ENCODE measurements at regions not wholly inside any gene's neighbourhood (a gene's known extent, or its start where the extent isn't known, plus 50 kb on each side); places are given as distances from the start of the nearest gene placed in this dataset.

- intact Hi-C loops (cut with micrococcal nuclease; ENCODE audit: unreplicated experiment), result no loop called here
- in situ Hi-C loops (cut with MboI), result no loop called here
- 0% methylated on average over 2 of the region's 2 CpGs for WGBS (ENCODE audit: insufficient coverage, insufficient replicate concordance, low lambda C conversion rate, missing lambda C conversion rate)
Measured at GRCh38 chr12:127649961-127650360, 617.0 kb upstream of the TMEM132C start.

More at GRCh38 chr12:127649961-127650360, 617.0 kb upstream of the TMEM132C start:
- BruUV-seq (replicated peaks), result no TSS peak
- H3K9ac ChIP-seq (ENCODE audit: control insufficient read depth, insufficient read depth, low read length), result no peak overlapping the region
- DNase-seq (ENCODE audit: low read depth, low spot score) (no peak), FAIRE-seq (no peak), ATAC-seq (no peak)
- H3K4me3 ChIP-seq, result no peak overlapping the region
- ChIA-PET POLR2A (no interaction called here), RAD21 (ENCODE audit: unreplicated experiment) (no interaction called here), SMC1A (ENCODE audit: uncharacterized antibody, unreplicated experiment) (no interaction called here), CTCF (no interaction called here)
- no peaks in the 10 kb centered on the region for H3K36me3 ChIP-seq (ENCODE audit: control insufficient read depth in 2 of 2, insufficient read depth in 2 of 2, low read length in 1 of 2)
- no peaks in the 10 kb centered on the region for H4K20me1 ChIP-seq (ENCODE audit: control insufficient read depth, insufficient read depth)
- no peak overlapping the region for H3K4me2 ChIP-seq (ENCODE audit: control insufficient read depth, insufficient read depth)
- TF ChIP-seq CTCF (IDR thresholded peaks at IDR 0.05 in 2 of 3, conservative IDR thresholded peaks at IDR 0.05 in 1 of 3; ENCODE audit: control insufficient read depth in 2 of 3, extremely low read depth in 1 of 3, insufficient read depth in 1 of 3, low read depth in 3 of 3, low read length in 3 of 3), result no peak
- TF ChIP-seq SIN3A (IDR thresholded peaks at IDR 0.05; ENCODE audit: low read depth, low read length), result no peak
- no peak for TF ChIP-seq ZBTB40 (IDR thresholded peaks at IDR 0.05; ENCODE audit: borderline replicate concordance)
- no peak for TF ChIP-seq CREM (IDR thresholded peaks at IDR 0.05; ENCODE audit: low read depth)
- no peak for TF ChIP-seq ZBTB4 (CRISPR knock-in tag; IDR thresholded peaks at IDR 0.05)
- TF ChIP-seq ASH2L (IDR thresholded peaks at IDR 0.05; ENCODE audit: borderline replicate concordance, low read depth), result no peak
- no peaks in the 10 kb centered on the region for H3K27me3 ChIP-seq (replicated peaks in 1 of 2; ENCODE audit: control insufficient read depth in 2 of 2, insufficient read depth in 2 of 2, low read length in 1 of 2)
- no peaks in the 10 kb centered on the region for H3K79me2 ChIP-seq (ENCODE audit: control insufficient read depth, insufficient read depth, low read length)
- H3K27ac ChIP-seq (ENCODE audit: control insufficient read depth, insufficient read depth), result no peak overlapping the region
- no peaks in the 10 kb centered on the region for H3K4me1 ChIP-seq (ENCODE audit: control insufficient read depth, insufficient read depth, low read length)
- H2AFZ ChIP-seq (ENCODE audit: control insufficient read depth, low read depth, low read length), result no peak overlapping the region
- no peaks in the 10 kb centered on the region; the same call in 2 of the 3 replicates for H3K9me3 ChIP-seq (replicated peaks; ENCODE audit: control insufficient read depth, insufficient read depth, low read length)
